HG02678 (cell line): ENCODE measurements at regions not wholly inside any gene's neighbourhood (a gene's known extent, or its start where the extent isn't known, plus 50 kb on each side); places are given as distances from the start of the nearest gene placed in this dataset.
"Not testable (repeated sequence)": the region's sequence is repeated elsewhere in the genome, so short reads cannot be mapped to it uniquely, and the experiment has no call there.

Source experiments
- ATAC-seq: cut with Tn5 transposase; IDR thresholded peaks from one replicate; pipeline ENCODE4 v1.9.1; 2021; ENCODE audit warnings: mild to moderate bottlenecking, moderate library complexity; ENCODE audit not compliant: unreplicated experiment

DNA sequence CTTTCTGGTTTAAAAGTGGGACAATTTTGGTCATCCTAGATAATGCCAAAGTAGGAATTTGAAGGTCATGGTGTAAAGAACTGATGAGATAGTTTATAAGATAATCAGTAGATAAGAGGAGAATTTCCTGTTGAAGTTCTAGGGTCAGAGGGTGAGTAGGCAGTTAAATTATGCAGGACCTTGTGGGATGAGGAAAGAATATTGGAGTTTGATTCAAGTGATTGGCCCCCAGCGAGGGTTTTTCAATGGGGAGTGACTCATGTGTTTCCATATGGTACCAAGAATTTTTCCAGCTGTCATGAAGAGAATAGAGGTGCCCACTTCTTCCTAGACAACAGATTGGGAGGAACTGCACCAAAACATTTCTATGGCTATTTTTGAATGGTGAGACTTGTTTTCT is 940.2 kb upstream of the ZEB2 start:
- no peak for ATAC-seq

DNA sequence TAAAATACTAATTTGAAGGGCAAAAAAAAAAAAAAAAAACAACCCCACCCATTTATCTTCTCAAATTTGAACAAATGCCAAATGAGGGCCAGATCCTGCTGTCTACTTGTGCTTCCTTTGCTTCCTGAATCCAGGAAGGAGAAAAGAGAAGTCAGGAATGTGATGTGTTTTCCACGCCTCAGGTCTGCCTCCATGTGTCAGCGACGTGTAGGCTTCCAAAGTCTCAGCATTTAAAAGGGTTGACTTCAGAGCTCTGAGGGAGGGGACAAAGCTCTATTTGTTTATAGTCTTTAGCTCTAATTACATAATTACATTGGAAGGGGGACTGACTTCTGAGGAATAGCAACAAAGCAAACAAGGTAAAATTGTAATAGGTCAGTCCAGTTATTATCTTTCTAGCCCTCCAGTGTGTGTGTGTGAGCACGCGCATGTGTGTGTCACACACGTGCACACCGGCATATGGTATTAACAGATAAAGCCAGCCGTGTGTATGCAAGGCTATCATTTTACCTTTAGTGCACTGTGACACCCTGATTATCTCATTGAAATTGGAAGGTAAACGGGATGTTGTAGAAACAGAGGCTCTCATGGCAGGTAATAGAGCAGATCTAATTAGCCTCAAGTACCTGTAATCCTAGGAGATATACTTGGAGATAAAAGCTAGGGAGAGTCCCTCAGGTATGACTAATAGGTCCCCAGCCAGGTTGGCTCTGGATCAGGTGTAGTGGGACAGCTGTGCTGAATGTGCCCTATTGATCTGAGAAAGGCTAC is 911.4 kb upstream of the ZEB2 start:
- no peak for ATAC-seq

- no peak for ATAC-seq
Observed at GRCh38 chr2:145423809-145424208, 903.9 kb upstream of the ZEB2 start.

GRCh38 chr2:145422576-145422975 is 902.7 kb upstream of the ZEB2 start:
- ATAC-seq: no peak

DNA sequence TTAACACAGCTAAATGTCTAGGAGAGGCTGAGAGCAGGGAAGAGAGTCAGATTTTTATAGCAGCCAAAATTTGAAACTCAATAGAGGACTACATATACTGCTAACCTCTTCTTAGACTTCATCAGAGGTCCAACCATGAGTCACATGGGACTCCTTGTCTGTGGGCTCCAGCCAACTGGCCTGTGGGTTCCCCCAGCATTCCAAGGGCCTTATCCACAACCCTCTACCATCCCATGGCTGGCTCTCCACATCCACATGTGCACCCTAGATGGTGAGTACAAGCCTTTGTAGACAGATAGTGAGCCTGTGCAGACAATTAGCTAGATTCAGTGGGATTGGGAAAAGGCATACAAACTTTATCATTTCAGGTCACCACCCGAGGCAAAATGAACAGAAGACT is 901.9 kb upstream of the ZEB2 start:
- ATAC-seq: no peak

- no peak for ATAC-seq
Observed at GRCh38 chr2:145416640-145417039, 896.7 kb upstream of the ZEB2 start.

GRCh38 chr2:145415151-145415550 is 895.2 kb upstream of the ZEB2 start:
- no peak for ATAC-seq

DNA sequence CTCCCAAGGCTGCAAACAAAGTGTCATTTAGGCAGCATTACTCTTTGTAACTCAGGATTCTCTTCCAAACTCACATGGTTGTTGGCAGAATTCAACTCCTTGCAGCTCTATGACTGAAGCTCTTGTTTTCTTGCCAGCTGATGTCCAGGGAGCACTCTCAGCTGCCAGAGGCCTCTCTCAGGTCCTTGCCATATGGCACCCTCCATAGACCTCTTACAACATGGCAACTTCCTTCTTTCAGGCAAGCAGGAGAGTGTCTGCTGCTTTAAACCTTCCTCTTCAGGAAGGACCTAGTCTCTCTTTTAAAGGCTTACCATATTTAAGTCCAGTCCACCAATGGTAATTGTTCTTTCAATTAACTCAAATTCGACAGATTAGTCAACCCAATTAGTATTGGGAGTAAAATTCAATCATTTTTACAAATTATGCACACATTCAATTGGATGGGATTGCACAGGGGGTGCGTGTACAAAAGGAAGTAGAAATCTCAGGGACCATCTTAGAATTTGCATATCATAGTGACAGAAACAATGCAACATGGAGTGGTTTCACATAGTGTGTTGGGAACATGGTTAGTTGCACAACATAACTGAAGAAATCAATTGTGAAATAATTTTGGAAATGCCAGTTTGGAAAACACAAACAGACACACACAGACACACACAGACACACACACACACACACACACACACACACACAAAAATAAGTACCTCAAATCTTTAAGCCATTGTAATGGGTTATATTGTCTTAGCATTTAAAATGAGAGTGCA is 893.5 kb upstream of the ZEB2 start:
- ATAC-seq: no peak

- peak; percentile 57 for ATAC-seq
Observed at GRCh38 chr2:145412155-145412554, 892.2 kb upstream of the ZEB2 start.

DNA sequence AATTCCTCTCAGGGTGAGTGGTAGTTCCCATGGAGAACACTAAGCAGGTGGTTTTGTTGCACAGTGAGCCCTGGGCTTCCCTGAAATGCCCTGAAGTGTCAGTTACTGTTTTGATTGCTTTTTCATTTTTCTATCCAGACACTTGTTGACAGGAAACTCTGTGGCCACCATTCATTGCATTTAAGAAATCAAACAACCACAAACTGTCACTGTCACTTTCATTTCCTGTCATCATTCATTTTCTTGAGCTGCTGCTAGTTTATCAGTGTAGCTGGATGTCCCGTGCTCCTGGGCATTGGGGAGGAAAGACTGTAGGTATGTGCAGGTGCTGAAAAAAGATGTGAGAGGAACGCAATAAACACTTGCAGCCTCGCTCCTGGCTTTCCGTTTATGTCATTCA is 891.6 kb upstream of the ZEB2 start:
- peak; percentile 90 for ATAC-seq

GRCh38 chr2:145410086-145410485 is 890.2 kb upstream of the ZEB2 start:
- ATAC-seq: no peak

- ATAC-seq: no peak
Observed at GRCh38 chr2:145408980-145409379, 889.1 kb upstream of the ZEB2 start.

GRCh38 chr2:145404690-145405089 is 884.8 kb upstream of the ZEB2 start:
- ATAC-seq: no peak

- no peak for ATAC-seq
Observed at GRCh38 chr2:145402706-145403277, 882.9 kb upstream of the ZEB2 start.

DNA sequence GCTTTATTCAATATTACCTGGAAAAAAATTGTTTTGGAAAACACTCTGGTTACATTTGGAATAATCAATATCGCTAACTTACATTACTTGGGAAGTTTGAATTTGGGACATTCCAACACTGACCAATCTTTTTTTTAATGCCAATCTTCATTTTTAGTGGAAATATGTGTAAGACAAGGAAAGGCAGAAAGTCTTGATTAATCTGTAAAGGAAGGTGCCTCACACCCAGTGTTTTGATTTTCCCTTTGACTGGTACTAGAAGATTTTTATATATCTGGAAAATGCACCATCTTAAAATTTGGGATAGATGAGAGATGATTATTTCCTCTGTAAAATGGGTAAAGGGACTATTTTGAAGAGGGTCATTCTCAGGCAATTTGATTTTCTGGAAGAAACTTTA is 879.2 kb upstream of the ZEB2 start:
- ATAC-seq: no peak

DNA sequence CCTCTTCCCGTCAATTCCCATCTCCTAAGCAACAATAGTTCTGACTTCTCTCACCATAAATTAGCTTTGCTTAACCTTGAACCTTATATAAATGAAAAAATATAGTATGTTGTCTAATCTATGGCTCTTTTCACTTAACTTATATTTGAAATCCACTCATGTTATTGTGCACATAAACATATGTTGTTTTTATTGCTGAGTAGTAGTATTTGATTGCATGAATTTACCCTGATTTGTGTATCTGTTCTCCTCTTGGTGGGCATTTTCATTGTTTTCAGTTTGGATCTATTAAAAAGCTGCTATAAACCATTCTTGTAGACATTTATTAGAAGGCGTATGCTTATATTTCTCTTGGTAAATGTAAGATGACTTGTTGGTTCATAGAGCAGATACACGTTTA is 874.3 kb upstream of the ZEB2 start:
- ATAC-seq: no peak

GRCh38 chr2:145386973-145387372 is 867.1 kb upstream of the ZEB2 start:
- ATAC-seq: no peak

GRCh38 chr2:145383961-145384360 is 864.0 kb upstream of the ZEB2 start:
- ATAC-seq: no peak

GRCh38 chr2:145380436-145381017 is 860.6 kb upstream of the ZEB2 start:
- no peak for ATAC-seq

DNA sequence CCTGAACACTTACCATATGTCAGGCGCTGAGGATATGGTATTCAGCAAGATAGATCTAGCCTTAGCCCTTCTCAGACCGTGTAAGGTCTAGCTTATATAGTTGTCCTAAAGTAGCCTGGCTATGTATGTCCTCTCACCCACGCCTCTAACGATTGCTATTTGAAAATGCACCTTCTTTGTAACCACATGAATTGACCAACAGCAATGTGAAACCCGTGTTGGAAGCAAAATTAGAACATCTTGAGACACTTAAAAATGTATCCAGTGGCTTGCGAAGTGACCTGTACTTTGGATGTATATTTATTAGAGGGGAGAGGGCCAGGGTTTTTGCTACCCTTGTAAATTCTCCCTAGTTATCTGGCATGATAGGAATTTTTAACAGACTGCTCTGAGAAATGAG is 860.0 kb upstream of the ZEB2 start:
- ATAC-seq: no peak

DNA sequence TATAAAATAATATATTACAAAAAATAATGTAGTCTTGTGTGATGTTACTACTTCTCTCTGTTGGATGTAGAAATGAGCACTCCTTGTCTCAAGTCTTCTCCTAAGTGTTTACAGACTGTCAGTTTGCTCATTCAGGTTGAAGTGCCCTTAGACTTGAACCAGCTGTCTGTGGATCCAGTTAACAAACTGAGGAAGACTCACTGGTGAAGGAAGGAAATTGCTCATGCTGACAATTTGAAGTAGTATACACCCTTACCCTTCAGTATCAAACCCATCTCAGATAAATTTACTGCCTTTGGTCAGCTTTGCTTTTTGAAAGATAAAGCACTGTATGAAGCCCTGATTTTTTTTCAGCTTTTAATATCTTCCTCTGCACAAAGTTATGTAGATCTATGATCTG is 854.2 kb upstream of the ZEB2 start:
- no peak for ATAC-seq

GRCh38 chr2:145367334-145367733 is 847.4 kb upstream of the ZEB2 start:
- not testable (repeated sequence) for ATAC-seq
